A549 (cell line): ENCODE measurements at regions not wholly inside any gene's neighbourhood (a gene's known extent, or its start where the extent isn't known, plus 50 kb on each side); places are given as distances from the start of the nearest gene placed in this dataset.
A peak's percentile ranks its signal among the peaks of the same experiment; 100 is the strongest.

Source experiments
- ATAC-seq, 2 experiments: fragments of 200-7000 bp in 1 of 2; fragments of >200 bp in 1 of 2; cut with Nextera tagmentation in 1 of 2; cut with Tn5 transposase in 1 of 2; 3 replicates each; pipeline versions ENCODE4 v1.8.0 to v1.9.1; 2018 to 2020; ENCODE audit warnings: mild to moderate bottlenecking in 1 of 2, moderate library complexity in 1 of 2
- CTCF ChIA-PET: fragments of 300-600 bp; sonication (Branson Sonifier 250); formaldehyde crosslinking; extraction: SDS; loops from one replicate; lab custom pipeline; 2021; ENCODE audit warnings: antibody characterized with exemption, inconsistent platforms; lab: Yijun Ruan, JAX
- POLR2A ChIA-PET: fragments of 350-600 bp; formaldehyde crosslinking; extraction: SDS; loops from one replicate; lab custom pipeline; 2021; ENCODE audit warnings: antibody characterized with exemption, inconsistent platforms; lab: Yijun Ruan, JAX
- DNase-seq, 2 experiments: peaks; one replicate each; pipeline versions ENCODE4 v3.0.0 to v3.0.0-alpha.2; 2011 to 2016; ENCODE audit warnings: low read depth in 1 of 2, low spot score in 1 of 2
- FAIRE-seq: peaks from 2 replicates; lab custom pipeline; 2011; peaks lifted over from hg19 to GRCh38; lab: Jason Lieb, UNC
- H3K27ac ChIP-seq, 2 experiments: fragments of >200 bp; sonication (Bioruptor Twin); formaldehyde crosslinking; 3 replicates each; pipeline ENCODE4 v1.5.1; 2016 to 2017
- H3K4me1 ChIP-seq: fragments of >200 bp; sonication (Bioruptor Twin); formaldehyde crosslinking; 3 replicates; pipeline ENCODE4 v1.6.1; 2016
- H3K4me2 ChIP-seq: fragments of >200 bp; sonication (Bioruptor Twin); formaldehyde crosslinking; 3 replicates; pipeline ENCODE4 v1.6.1; 2016
- H3K4me3 ChIP-seq: fragments of >200 bp; sonication (Bioruptor Twin); formaldehyde crosslinking; 3 replicates; pipeline ENCODE4 v1.5.1; 2016
- H3K9me3 ChIP-seq: fragments of >200 bp; sonication (Bioruptor Twin); formaldehyde crosslinking; 3 replicates; pipeline ENCODE4 v1.6.1; 2016
- BHLHE40 ChIP-seq: IDR thresholded peaks from 2 replicates; pipeline ENCODE4 v1.6.1; 2012; ENCODE audit warnings: low read depth, low read length, inconsistent platforms
- FOSB ChIP-seq: fragments of 250-450 bp; sonication (Bioruptor Pico); IDR thresholded peaks from 2 replicates; pipeline ENCODE4 v1.5.0; 2020; ENCODE audit warnings: mild to moderate bottlenecking, moderate library complexity
- FOXS1 ChIP-seq: fragments of 250-450 bp; sonication (Bioruptor Pico); IDR thresholded peaks from 2 replicates; pipeline ENCODE4 v1.5.0; 2020; ENCODE audit warnings: mild to moderate bottlenecking, moderate library complexity
- HOXA7 ChIP-seq: fragments of 250-450 bp; sonication (Bioruptor Pico); IDR thresholded peaks from 2 replicates; pipeline ENCODE4 v1.5.0; 2020; ENCODE audit warnings: mild to moderate bottlenecking, moderate library complexity
- HOXB13 ChIP-seq: fragments of 250-450 bp; sonication (Bioruptor Pico); IDR thresholded peaks from 2 replicates; pipeline ENCODE4 v1.5.0; 2020; ENCODE audit warnings: low read depth, mild to moderate bottlenecking, moderate library complexity
- KDM1A ChIP-seq: fragments of 200-600 bp; sonication (generic); IDR thresholded peaks from 2 replicates; pipeline ENCODE4 v1.6.1; 2016; ENCODE audit warnings: low read depth, mild to moderate bottlenecking
- KDM5A ChIP-seq: fragments of 200-600 bp; sonication (generic); IDR thresholded peaks from 2 replicates; pipeline ENCODE4 v1.6.1; 2016; ENCODE audit warnings: antibody characterized with exemption, mild to moderate bottlenecking
- MAFK ChIP-seq: fragments of 450-650 bp; IDR thresholded peaks from 2 replicates; pipeline ENCODE4 v1.6.1; 2014; ENCODE audit not compliant: partially characterized antibody
- MAZ ChIP-seq: fragments of 150-350 bp; IDR thresholded peaks from 2 replicates; pipeline ENCODE4 v1.6.1; 2014; ENCODE audit warnings: antibody characterized with exemption, low read depth, low read length, borderline replicate concordance
- NFE2L2 ChIP-seq: fragments of 150-350 bp; conservative IDR thresholded peaks from 2 replicates; pipeline ENCODE4 v1.6.1; 2014; ENCODE audit warnings: low read length
- PBX3 ChIP-seq: IDR thresholded peaks from 2 replicates; pipeline ENCODE4 v1.6.1; 2012
- PHF8 ChIP-seq: fragments of 200-600 bp; sonication (generic); IDR thresholded peaks from 2 replicates; pipeline ENCODE4 v1.6.1; 2016; ENCODE audit warnings: low read depth, mild to moderate bottlenecking, antibody characterized with exemption, moderate library complexity, borderline replicate concordance
- POLR2A ChIP-seq: IDR thresholded peaks from 2 replicates; pipeline ENCODE4 v1.6.1; 2012; ENCODE audit warnings: mild to moderate bottlenecking, low read length
- POLR2AphosphoS2 ChIP-seq: conservative IDR thresholded peaks from 2 replicates; pipeline ENCODE4 v1.6.1; 2012; ENCODE audit warnings: low read length, improper control_type of control experiment, inconsistent platforms
- RARB ChIP-seq: fragments of 250-450 bp; sonication (Bioruptor Pico); IDR thresholded peaks from 2 replicates; pipeline ENCODE4 v1.8.0; 2021; ENCODE audit warnings: mild to moderate bottlenecking, moderate library complexity
- RCOR1 ChIP-seq: fragments of 150-350 bp; IDR thresholded peaks from 2 replicates; pipeline ENCODE4 v1.6.1; 2014; ENCODE audit warnings: antibody characterized with exemption, low read length, low read depth
- SREBF2 ChIP-seq: fragments of 450-650 bp; IDR thresholded peaks from 2 replicates; pipeline ENCODE4 v1.6.1; 2014; ENCODE audit warnings: mild to moderate bottlenecking, moderate library complexity
- TP53 ChIP-seq: fragments of 250-450 bp; sonication (Bioruptor Pico); IDR thresholded peaks from 2 replicates; pipeline ENCODE4 v1.5.0; 2021; ENCODE audit warnings: mild to moderate bottlenecking, moderate library complexity
- USF2 ChIP-seq: fragments of 450-650 bp; IDR thresholded peaks from 2 replicates; pipeline ENCODE4 v1.6.1; 2014; ENCODE audit warnings: antibody characterized with exemption
- ZFP36 ChIP-seq: fragments of 450-650 bp; IDR thresholded peaks from 2 replicates; pipeline ENCODE4 v1.6.1; 2014; ENCODE audit warnings: borderline replicate concordance; ENCODE audit not compliant: partially characterized antibody
- ZSCAN20 ChIP-seq: fragments of 250-450 bp; sonication (Bioruptor Pico); IDR thresholded peaks from 2 replicates; pipeline ENCODE4 v1.8.0; 2022; ENCODE audit warnings: mild to moderate bottlenecking, moderate library complexity
- WGBS: methylation state at CpG from one replicate; pipeline ENCODE4 v1.1.6; 2017; ENCODE audit errors: missing lambda C conversion rate; 5-methylcytosine and 5-hydroxymethylcytosine counted together
- TF ChIP-seq, protein P1 (sequence below): IDR thresholded peaks from 2 replicates; pipeline ENCODE4 v1.6.1; 2012
- TF ChIP-seq, protein P2 (sequence below): fragments of 250-450 bp; sonication (Bioruptor Pico); IDR thresholded peaks from 2 replicates; pipeline ENCODE4 v1.5.0; 2021; ENCODE audit warnings: mild to moderate bottlenecking, moderate library complexity, borderline replicate concordance
- TF ChIP-seq, protein P3 (sequence below): fragments of >200 bp; sonication (Bioruptor Twin); formaldehyde crosslinking; IDR thresholded peaks from 2 replicates; pipeline ENCODE4 v1.6.1; 2016
- TF ChIP-seq, protein P4 (sequence below): fragments of 250-450 bp; sonication (Bioruptor Pico); IDR thresholded peaks from 2 replicates; pipeline ENCODE4 v1.5.0; 2020; ENCODE audit warnings: low read depth, mild to moderate bottlenecking, moderate library complexity
- TF ChIP-seq, protein P5 (sequence below): IDR thresholded peaks from 2 replicates; pipeline ENCODE4 v1.6.1; 2012; ENCODE audit warnings: low read depth, borderline replicate concordance
- TF ChIP-seq, protein P6 (sequence below): fragments of 200-600 bp; sonication (generic); IDR thresholded peaks from 2 replicates; pipeline ENCODE4 v1.6.1; 2016; ENCODE audit warnings: antibody characterized with exemption, mild to moderate bottlenecking, moderate library complexity

DNA sequence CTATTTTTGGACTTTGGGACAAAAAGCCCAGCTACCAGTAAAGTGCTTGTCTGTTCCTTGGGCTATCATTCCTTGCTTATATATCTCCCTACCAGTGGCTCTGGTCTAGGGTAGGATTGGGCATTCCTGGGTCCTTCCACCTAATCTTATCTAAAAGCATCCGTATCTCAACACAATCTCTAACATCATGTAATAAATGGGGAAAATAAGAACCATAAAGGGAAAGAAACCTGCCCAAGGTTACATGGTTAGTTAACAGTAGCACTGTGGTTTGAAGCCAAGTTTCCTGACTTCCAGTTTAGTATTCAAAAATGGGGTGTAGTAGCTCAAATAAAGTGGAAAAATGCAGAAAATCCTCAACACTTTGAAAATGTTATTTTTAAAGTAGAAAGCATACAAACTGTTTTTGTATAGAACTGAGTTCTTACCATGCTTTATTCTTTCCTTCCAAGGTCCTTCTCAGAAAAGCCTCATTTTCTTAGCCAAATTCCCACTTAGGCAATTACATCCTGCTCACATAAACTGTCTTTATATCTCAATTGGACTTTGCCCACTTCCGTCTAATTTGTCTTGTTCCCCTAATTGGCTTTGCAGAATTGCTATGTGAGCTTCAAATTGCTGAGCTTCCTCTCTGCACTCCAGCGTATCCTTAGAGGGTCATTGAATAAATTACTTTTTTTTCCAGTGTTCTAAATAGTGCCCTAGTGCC lies 273.1 kb upstream of the UBE2E3 start:
- H3K4me2 ChIP-seq, result peak overlapping the region; percentile 9; the same call in 1 of the 3 replicates
- DNase-seq, result no peak
- peak overlapping the region in 1 of 2 experiments; percentile 10; a peak in 1 of 6 replicates for H3K27ac ChIP-seq
- FAIRE-seq, result no peak
- ATAC-seq, result no peak
- CTCF ChIA-PET, result interaction anchor here (0.7 to 1.5 kb wide), 4 partner anchors 9 to 273 kb away, joined by 3 to 5 read pairs (median 4); partner anchors contain the start of gene UBE2E3
- TF ChIP-seq RARB (CRISPR knock-in tag), result no peak
- TF ChIP-seq, protein P1, sequence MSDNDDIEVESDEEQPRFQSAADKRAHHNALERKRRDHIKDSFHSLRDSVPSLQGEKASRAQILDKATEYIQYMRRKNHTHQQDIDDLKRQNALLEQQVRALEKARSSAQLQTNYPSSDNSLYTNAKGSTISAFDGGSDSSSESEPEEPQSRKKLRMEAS, result no peak
- TF ChIP-seq KDM1A, result no peak
- no peak for TF ChIP-seq NFE2L2
- TF ChIP-seq ZSCAN20 (CRISPR knock-in tag), result no peak
- no peak for TF ChIP-seq ZFP36
- TF ChIP-seq, protein P2, sequence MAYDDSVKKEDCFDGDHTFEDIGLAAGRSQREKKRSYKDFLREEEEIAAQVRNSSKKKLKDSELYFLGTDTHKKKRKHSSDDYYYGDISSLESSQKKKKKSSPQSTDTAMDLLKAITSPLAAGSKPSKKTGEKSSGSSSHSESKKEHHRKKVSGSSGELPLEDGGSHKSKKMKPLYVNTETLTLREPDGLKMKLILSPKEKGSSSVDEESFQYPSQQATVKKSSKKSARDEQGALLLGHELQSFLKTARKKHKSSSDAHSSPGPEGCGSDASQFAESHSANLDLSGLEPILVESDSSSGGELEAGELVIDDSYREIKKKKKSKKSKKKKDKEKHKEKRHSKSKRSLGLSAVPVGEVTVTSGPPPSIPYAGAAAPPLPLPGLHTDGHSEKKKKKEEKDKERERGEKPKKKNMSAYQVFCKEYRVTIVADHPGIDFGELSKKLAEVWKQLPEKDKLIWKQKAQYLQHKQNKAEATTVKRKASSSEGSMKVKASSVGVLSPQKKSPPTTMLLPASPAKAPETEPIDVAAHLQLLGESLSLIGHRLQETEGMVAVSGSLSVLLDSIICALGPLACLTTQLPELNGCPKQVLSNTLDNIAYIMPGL, result no peak
- no peak for TF ChIP-seq SREBF2
- TF ChIP-seq, protein P3, sequence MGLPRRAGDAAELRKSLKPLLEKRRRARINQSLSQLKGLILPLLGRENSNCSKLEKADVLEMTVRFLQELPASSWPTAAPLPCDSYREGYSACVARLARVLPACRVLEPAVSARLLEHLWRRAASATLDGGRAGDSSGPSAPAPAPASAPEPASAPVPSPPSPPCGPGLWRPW, result no peak
- no peak for TF ChIP-seq MAFK
- TF ChIP-seq FOXS1 (CRISPR knock-in tag), result no peak
- no peak for TF ChIP-seq POLR2A
- TF ChIP-seq RCOR1, result no peak
- TF ChIP-seq FOSB (CRISPR knock-in tag), result no peak
- TF ChIP-seq POLR2AphosphoS2, result no peak
- no peak for TF ChIP-seq KDM5A
- no peak for TF ChIP-seq BHLHE40
- H3K4me3 ChIP-seq, result no peak overlapping the region
- no peaks in the 10 kb centered on the region for H3K9me3 ChIP-seq
- WGBS, result 55% methylated on average over 3 of the region's 3 CpGs
- peaks cover 23% of the 10 kb centered on the region; the same call in 2 of the 3 replicates for H3K4me1 ChIP-seq
- POLR2A ChIA-PET, result no interaction called here

- FAIRE-seq (no peak), DNase-seq (no peak), ATAC-seq (no peak)
- H3K9me3 ChIP-seq, result no peaks in the 10 kb centered on the region
- no peak overlapping the region; a peak in 1 of 6 replicates for H3K27ac ChIP-seq
- POLR2A ChIA-PET, result no interaction called here
- no peak overlapping the region for H3K4me3 ChIP-seq
- CTCF ChIA-PET, result interaction anchor here (1.5 kb wide), 2 partner anchors 10 to 12 kb away, joined by 3 read pairs; no protein-coding TSS in a partner anchor
- peaks cover 23% of the 10 kb centered on the region; the same call in 2 of the 3 replicates for H3K4me1 ChIP-seq
- no peak overlapping the region; the same call in 2 of the 3 replicates for H3K4me2 ChIP-seq
- TF ChIP-seq, protein P4, sequence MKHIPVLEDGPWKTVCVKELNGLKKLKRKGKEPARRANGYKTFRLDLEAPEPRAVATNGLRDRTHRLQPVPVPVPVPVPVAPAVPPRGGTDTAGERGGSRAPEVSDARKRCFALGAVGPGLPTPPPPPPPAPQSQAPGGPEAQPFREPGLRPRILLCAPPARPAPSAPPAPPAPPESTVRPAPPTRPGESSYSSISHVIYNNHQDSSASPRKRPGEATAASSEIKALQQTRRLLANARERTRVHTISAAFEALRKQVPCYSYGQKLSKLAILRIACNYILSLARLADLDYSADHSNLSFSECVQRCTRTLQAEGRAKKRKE (CRISPR knock-in tag), result no peak
- TF ChIP-seq PHF8 (no peak), ZFP36 (no peak), TP53 (no peak), HOXA7 (CRISPR knock-in tag) (no peak), USF2 (no peak), HOXB13 (CRISPR knock-in tag) (no peak), MAZ (no peak), PBX3 (no peak)
- TF ChIP-seq, protein P5, sequence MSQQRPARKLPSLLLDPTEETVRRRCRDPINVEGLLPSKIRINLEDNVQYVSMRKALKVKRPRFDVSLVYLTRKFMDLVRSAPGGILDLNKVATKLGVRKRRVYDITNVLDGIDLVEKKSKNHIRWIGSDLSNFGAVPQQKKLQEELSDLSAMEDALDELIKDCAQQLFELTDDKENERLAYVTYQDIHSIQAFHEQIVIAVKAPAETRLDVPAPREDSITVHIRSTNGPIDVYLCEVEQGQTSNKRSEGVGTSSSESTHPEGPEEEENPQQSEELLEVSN, result no peak
- TF ChIP-seq, protein P6, sequence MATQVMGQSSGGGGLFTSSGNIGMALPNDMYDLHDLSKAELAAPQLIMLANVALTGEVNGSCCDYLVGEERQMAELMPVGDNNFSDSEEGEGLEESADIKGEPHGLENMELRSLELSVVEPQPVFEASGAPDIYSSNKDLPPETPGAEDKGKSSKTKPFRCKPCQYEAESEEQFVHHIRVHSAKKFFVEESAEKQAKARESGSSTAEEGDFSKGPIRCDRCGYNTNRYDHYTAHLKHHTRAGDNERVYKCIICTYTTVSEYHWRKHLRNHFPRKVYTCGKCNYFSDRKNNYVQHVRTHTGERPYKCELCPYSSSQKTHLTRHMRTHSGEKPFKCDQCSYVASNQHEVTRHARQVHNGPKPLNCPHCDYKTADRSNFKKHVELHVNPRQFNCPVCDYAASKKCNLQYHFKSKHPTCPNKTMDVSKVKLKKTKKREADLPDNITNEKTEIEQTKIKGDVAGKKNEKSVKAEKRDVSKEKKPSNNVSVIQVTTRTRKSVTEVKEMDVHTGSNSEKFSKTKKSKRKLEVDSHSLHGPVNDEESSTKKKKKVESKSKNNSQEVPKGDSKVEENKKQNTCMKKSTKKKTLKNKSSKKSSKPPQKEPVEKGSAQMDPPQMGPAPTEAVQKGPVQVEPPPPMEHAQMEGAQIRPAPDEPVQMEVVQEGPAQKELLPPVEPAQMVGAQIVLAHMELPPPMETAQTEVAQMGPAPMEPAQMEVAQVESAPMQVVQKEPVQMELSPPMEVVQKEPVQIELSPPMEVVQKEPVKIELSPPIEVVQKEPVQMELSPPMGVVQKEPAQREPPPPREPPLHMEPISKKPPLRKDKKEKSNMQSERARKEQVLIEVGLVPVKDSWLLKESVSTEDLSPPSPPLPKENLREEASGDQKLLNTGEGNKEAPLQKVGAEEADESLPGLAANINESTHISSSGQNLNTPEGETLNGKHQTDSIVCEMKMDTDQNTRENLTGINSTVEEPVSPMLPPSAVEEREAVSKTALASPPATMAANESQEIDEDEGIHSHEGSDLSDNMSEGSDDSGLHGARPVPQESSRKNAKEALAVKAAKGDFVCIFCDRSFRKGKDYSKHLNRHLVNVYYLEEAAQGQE, result no peak
- TF ChIP-seq, all 56 proteins: peak for 0
Measured at GRCh38 chr2:180706694-180707093, 273.7 kb upstream of the UBE2E3 start.
